ENCODE measurements at regions not wholly inside any gene's neighbourhood (a gene's known extent, or its start where the extent isn't known, plus 50 kb on each side); places are given as distances from the start of the nearest gene placed in this dataset.

DNA sequence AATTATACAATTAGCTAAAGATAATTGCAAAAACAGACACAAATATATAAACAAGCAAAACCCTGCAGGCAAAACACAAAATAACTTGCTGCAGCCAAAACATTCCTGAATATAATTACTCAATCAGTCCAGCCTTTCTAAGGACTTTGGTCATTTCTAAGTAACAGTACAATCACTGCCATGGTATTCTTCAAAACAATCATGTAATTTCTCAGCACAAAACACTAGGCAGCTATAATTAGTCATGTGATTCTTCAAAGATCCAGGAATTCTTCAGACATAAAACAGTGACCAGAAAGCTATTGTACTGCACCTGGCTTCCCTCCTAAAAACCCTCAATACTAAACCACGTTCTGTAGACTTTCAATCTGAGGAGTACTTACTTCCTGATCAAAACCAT lies 881.1 kb downstream of the EPHA7 start:
- Histone ChIP-seq H3K9ac (ENCODE audit: insufficient read length, low read depth) (no peak overlapping the region), H3K4me1 (ENCODE audit: insufficient read depth, insufficient read length) (no peaks in the 10 kb centered on the region), H3K36me3 (ENCODE audit: insufficient read depth, insufficient read length, low read length) (no peaks in the 10 kb centered on the region), H3K27me3 (ENCODE audit: insufficient read depth, insufficient read length) (no peaks in the 10 kb centered on the region), H3K4me3 (ENCODE audit: insufficient read length, low read depth) (no peak overlapping the region), H3K9me3 (ENCODE audit: insufficient read depth, low read length) (no peaks in the 10 kb centered on the region)
- TF ChIP-seq YY1 (IDR thresholded peaks at IDR 0.05; ENCODE audit: insufficient read depth, insufficient read length) (no peak), ZNF274 (IDR thresholded peaks at IDR 0.05; ENCODE audit: low read depth, low read length) (no peak), SUZ12 (IDR thresholded peaks at IDR 0.05; ENCODE audit: extremely low read depth, insufficient read depth, insufficient read length) (no peak)
- DNase-seq (ENCODE audit: low read depth, low spot score): no peak

DNA sequence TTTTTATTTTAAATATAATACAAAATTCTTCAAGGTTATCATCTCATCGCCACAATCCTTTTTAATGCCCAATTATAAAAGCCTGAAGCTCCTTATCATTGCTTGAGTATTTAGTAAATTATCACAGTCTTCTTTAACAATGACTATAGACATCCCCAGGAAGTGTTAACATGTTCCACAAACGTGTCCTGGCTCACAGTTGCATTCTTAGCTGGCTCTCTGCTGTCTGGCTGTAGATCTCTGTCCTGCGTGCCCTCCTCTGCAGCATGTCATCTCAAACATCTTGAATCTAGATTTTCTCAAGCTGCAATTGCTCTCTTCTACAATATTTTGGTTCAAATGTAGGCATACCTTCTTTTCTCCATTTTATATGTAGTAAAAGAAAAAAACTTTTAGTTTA lies 885.2 kb downstream of the EPHA7 start:
- no peak for TF ChIP-seq YY1 (IDR thresholded peaks at IDR 0.05; ENCODE audit: insufficient read depth, insufficient read length)
- TF ChIP-seq ZNF274 (IDR thresholded peaks at IDR 0.05; ENCODE audit: low read depth, low read length): no peak
- no peak for TF ChIP-seq SUZ12 (IDR thresholded peaks at IDR 0.05; ENCODE audit: extremely low read depth, insufficient read depth, insufficient read length)
- Histone ChIP-seq H3K27me3 (ENCODE audit: insufficient read depth, insufficient read length) (no peaks in the 10 kb centered on the region), H3K4me3 (ENCODE audit: insufficient read length, low read depth) (no peak overlapping the region), H3K9ac (ENCODE audit: insufficient read length, low read depth) (no peak overlapping the region), H3K36me3 (ENCODE audit: insufficient read depth, insufficient read length, low read length) (no peaks in the 10 kb centered on the region), H3K4me1 (ENCODE audit: insufficient read depth, insufficient read length) (no peaks in the 10 kb centered on the region), H3K9me3 (ENCODE audit: insufficient read depth, low read length) (no peaks in the 10 kb centered on the region)
- DNase-seq (ENCODE audit: low read depth, low spot score): no peak

DNA sequence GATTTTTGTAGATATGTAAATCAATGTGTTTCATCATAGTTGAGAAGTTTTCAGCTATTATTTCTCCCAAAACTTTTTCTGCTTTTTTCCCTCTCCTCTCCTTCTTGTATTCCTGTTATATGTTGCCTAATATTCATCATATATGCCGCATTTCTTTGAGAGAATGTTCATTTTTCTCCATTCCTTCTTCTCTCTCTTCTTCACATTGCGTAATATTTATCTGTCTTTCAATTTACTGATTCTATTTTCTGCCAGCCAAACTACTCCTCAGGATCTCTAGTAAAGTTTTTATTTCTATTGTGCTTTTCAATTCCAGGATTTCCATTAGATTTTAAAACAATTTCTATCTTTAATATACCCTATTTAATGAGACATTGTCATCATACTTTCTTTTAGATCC lies 896.8 kb downstream of the EPHA7 start:
- Histone ChIP-seq H3K27me3 (ENCODE audit: insufficient read depth, insufficient read length) (no peaks in the 10 kb centered on the region), H3K9ac (ENCODE audit: insufficient read length, low read depth) (no peak overlapping the region), H3K36me3 (ENCODE audit: insufficient read depth, insufficient read length, low read length) (no peaks in the 10 kb centered on the region), H3K4me1 (ENCODE audit: insufficient read depth, insufficient read length) (no peaks in the 10 kb centered on the region), H3K9me3 (ENCODE audit: insufficient read depth, low read length) (no peaks in the 10 kb centered on the region), H3K4me3 (ENCODE audit: insufficient read length, low read depth) (no peak overlapping the region)
- DNase-seq (ENCODE audit: low read depth, low spot score): no peak
- TF ChIP-seq ZNF274 (IDR thresholded peaks at IDR 0.05; ENCODE audit: low read depth, low read length): no peak
- no peak for TF ChIP-seq YY1 (IDR thresholded peaks at IDR 0.05; ENCODE audit: insufficient read depth, insufficient read length)
- TF ChIP-seq SUZ12 (IDR thresholded peaks at IDR 0.05; ENCODE audit: extremely low read depth, insufficient read depth, insufficient read length): no peak

DNA sequence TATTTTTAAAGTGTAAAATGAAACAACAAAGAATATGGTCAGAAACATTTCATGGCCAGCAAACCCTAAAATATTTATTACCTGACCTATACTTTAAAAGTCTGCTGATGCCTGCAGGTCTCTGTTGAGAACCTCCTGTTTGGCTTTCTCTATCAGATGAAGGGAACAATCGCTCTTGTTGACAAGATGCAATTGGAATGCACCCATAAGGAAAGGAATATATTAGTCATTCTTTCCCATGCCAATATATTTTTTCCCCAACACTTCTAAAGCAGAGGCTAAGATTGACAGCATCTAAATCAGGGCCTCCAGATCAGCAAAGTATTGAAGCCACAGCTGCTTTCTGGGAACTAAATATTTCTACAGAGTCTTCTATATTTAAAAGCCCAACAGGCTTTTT lies 897.8 kb downstream of the EPHA7 start:
- TF ChIP-seq YY1 (IDR thresholded peaks at IDR 0.05; ENCODE audit: insufficient read depth, insufficient read length) (no peak), ZNF274 (IDR thresholded peaks at IDR 0.05; ENCODE audit: low read depth, low read length) (no peak), SUZ12 (IDR thresholded peaks at IDR 0.05; ENCODE audit: extremely low read depth, insufficient read depth, insufficient read length) (no peak)
- no peaks in the 10 kb centered on the region for H3K9me3 ChIP-seq (ENCODE audit: insufficient read depth, low read length)
- no peaks in the 10 kb centered on the region for H3K36me3 ChIP-seq (ENCODE audit: insufficient read depth, insufficient read length, low read length)

DNA sequence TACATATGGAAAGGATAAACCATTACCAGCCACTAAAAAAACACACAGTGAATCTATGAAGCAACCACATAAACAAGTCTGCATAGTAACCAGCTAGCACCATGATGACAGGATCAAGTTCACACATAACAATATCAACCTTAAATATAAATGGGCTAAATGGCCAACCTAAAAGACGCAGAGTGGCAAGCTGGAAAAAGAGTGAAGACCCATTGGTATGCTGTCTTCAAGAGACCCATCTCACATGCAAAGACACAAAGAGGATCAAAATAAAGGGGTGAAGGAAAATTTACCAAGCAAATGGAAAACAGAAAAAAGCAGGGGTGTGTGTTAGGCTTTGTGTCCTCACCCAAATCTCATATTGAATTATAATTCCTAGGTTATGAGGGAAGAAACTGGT lies 909.2 kb downstream of the EPHA7 start:
- TF ChIP-seq SUZ12 (IDR thresholded peaks at IDR 0.05; ENCODE audit: extremely low read depth, insufficient read depth, insufficient read length): no peak
- no peak for TF ChIP-seq YY1 (IDR thresholded peaks at IDR 0.05; ENCODE audit: insufficient read depth, insufficient read length)
- TF ChIP-seq ZNF274 (IDR thresholded peaks at IDR 0.05; ENCODE audit: low read depth, low read length): no peak
- H3K4me1 ChIP-seq (ENCODE audit: insufficient read depth, insufficient read length): no peaks in the 10 kb centered on the region
- H3K9ac ChIP-seq (ENCODE audit: insufficient read length, low read depth): no peak overlapping the region
- H3K9me3 ChIP-seq (ENCODE audit: insufficient read depth, low read length): no peaks in the 10 kb centered on the region
- no peaks in the 10 kb centered on the region for H3K27me3 ChIP-seq (ENCODE audit: insufficient read depth, insufficient read length)
- H3K36me3 ChIP-seq (ENCODE audit: insufficient read depth, insufficient read length, low read length): no peaks in the 10 kb centered on the region
- DNase-seq (ENCODE audit: low read depth, low spot score): no peak
- no peak overlapping the region for H3K4me3 ChIP-seq (ENCODE audit: insufficient read length, low read depth)

More for the DNA sequence above, 897.8 kb downstream of the EPHA7 start:
- DNase-seq (ENCODE audit: low read depth, low spot score): no peak
- Histone ChIP-seq H3K4me3 (ENCODE audit: insufficient read length, low read depth) (no peak overlapping the region), H3K27me3 (ENCODE audit: insufficient read depth, insufficient read length) (no peaks in the 10 kb centered on the region), H3K9ac (ENCODE audit: insufficient read length, low read depth) (no peak overlapping the region), H3K4me1 (ENCODE audit: insufficient read depth, insufficient read length) (no peaks in the 10 kb centered on the region)

DNA sequence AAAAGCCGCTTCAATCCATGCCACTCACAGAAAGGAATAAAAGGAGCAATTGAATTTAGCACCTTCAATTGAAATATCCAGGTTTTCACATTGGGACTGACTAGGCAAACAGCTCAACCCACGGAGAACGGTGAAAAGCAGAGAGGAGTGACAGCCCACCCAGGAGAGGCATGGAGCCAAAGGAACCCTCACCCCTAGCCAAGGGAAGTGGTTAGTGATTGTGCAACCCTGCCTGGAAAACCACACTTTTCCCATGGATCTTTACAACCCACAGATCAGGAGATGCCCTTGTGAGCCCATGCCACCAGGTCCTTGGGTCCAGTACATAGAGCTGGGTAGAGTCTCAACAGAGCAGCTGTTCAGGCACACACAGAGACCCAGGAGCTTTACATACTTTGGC lies 911.8 kb downstream of the EPHA7 start:
- no peaks in the 10 kb centered on the region for H3K36me3 ChIP-seq (ENCODE audit: insufficient read depth, insufficient read length, low read length)
- TF ChIP-seq SUZ12 (IDR thresholded peaks at IDR 0.05; ENCODE audit: extremely low read depth, insufficient read depth, insufficient read length) (no peak), YY1 (IDR thresholded peaks at IDR 0.05; ENCODE audit: insufficient read depth, insufficient read length) (no peak), ZNF274 (IDR thresholded peaks at IDR 0.05; ENCODE audit: low read depth, low read length) (no peak)
- DNase-seq (ENCODE audit: low read depth, low spot score): no peak
- no peak overlapping the region for H3K9ac ChIP-seq (ENCODE audit: insufficient read length, low read depth)
- H3K27me3 ChIP-seq (ENCODE audit: insufficient read depth, insufficient read length): no peaks in the 10 kb centered on the region
- H3K4me3 ChIP-seq (ENCODE audit: insufficient read length, low read depth): no peak overlapping the region
- H3K4me1 ChIP-seq (ENCODE audit: insufficient read depth, insufficient read length): no peaks in the 10 kb centered on the region
- no peaks in the 10 kb centered on the region for H3K9me3 ChIP-seq (ENCODE audit: insufficient read depth, low read length)

DNA sequence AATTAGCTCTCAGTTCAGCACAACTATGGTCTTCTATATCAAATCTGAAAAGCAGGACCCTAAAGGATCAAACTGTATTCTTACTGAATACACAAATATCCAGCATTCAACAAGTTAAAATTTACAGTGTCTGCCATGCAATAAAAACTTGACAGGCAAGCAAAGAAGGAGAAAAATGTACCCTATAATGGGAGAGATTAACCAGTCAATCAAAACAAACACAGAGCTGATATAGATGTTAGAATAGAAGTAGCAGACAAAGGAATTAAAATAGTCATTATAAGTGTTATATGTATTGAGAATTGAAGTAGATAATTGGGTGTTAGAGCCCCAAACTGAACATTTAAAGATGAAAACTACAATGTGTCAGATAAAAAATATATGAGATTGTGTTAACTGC lies 914.9 kb downstream of the EPHA7 start:
- H3K27me3 ChIP-seq (ENCODE audit: insufficient read depth, insufficient read length): no peaks in the 10 kb centered on the region
- H3K9ac ChIP-seq (ENCODE audit: insufficient read length, low read depth): no peak overlapping the region
- H3K36me3 ChIP-seq (ENCODE audit: insufficient read depth, insufficient read length, low read length): no peaks in the 10 kb centered on the region
- no peak for TF ChIP-seq SUZ12 (IDR thresholded peaks at IDR 0.05; ENCODE audit: extremely low read depth, insufficient read depth, insufficient read length)
- no peak for TF ChIP-seq ZNF274 (IDR thresholded peaks at IDR 0.05; ENCODE audit: low read depth, low read length)
- TF ChIP-seq YY1 (IDR thresholded peaks at IDR 0.05; ENCODE audit: insufficient read depth, insufficient read length): no peak
- no peak overlapping the region for H3K4me3 ChIP-seq (ENCODE audit: insufficient read length, low read depth)
- no peaks in the 10 kb centered on the region for H3K4me1 ChIP-seq (ENCODE audit: insufficient read depth, insufficient read length)
- no peak for DNase-seq (ENCODE audit: low read depth, low spot score)
- H3K9me3 ChIP-seq (ENCODE audit: insufficient read depth, low read length): no peaks in the 10 kb centered on the region

DNA sequence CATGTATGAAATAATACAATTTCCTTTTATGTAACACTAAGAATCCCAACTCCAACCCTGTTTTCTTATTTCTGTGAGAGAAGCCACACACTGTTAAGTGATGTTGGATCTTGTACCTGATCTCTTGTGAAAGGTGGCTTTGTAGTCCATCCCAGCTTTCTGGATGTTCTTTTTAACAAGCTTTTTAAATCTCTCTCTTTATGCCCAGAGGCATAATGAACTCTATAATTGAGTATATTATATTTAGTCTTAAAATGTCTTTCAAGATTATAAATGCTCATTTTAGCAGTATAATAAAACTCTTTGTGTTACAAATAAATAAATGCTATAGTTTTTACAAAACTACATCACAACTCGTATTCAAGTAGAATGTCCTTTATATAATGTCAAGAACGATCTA lies 922.1 kb downstream of the EPHA7 start:
- Histone ChIP-seq H3K27me3 (ENCODE audit: insufficient read depth, insufficient read length) (no peaks in the 10 kb centered on the region), H3K36me3 (ENCODE audit: insufficient read depth, insufficient read length, low read length) (no peaks in the 10 kb centered on the region), H3K9ac (ENCODE audit: insufficient read length, low read depth) (no peak overlapping the region), H3K4me1 (ENCODE audit: insufficient read depth, insufficient read length) (no peaks in the 10 kb centered on the region), H3K9me3 (ENCODE audit: insufficient read depth, low read length) (no peaks in the 10 kb centered on the region), H3K4me3 (ENCODE audit: insufficient read length, low read depth) (no peak overlapping the region)
- no peak for DNase-seq (ENCODE audit: low read depth, low spot score)
- TF ChIP-seq ZNF274 (IDR thresholded peaks at IDR 0.05; ENCODE audit: low read depth, low read length) (no peak), SUZ12 (IDR thresholded peaks at IDR 0.05; ENCODE audit: extremely low read depth, insufficient read depth, insufficient read length) (no peak), YY1 (IDR thresholded peaks at IDR 0.05; ENCODE audit: insufficient read depth, insufficient read length) (no peak)
